Endothelial cell of umbilical vein (primary cell): ENCODE measurements at regions not wholly inside any gene's neighbourhood (a gene's known extent, or its start where the extent isn't known, plus 50 kb on each side); places are given as distances from the start of the nearest gene placed in this dataset.

Experiments used
- BruUV-seq: library from RNA; stranded (reverse); fragments of 400-500 nt; replicated peaks from 2 replicates; lab custom pipeline; 2021; lab: Mats Ljungman, UMichigan
- CTCF ChIA-PET: fragments of 300-600, 350-600 bp; sonication (Branson Sonifier 250); formaldehyde crosslinking; loops from one replicate; lab custom pipeline; 2021; ENCODE audit warnings: antibody characterized with exemption, inconsistent platforms; lab: Charles Lee
- POLR2A ChIA-PET: fragments of 300-600, 350-600 bp; sonication (Branson Sonifier 250); formaldehyde crosslinking; loops from one replicate; lab custom pipeline; 2021; ENCODE audit warnings: antibody characterized with exemption, inconsistent platforms; lab: Charles Lee
- DNase-seq: peaks from one replicate; pipeline ENCODE4 v3.0.0-alpha.2; 2011; ENCODE audit warnings: low read depth, low spot score
- FAIRE-seq: peaks from 2 replicates; lab custom pipeline; 2011; peaks lifted over from hg19 to GRCh38; lab: Jason Lieb, UNC
- H2AFZ ChIP-seq: 2 replicates; pipeline ENCODE4 v1.6.0; 2012; ENCODE audit warnings: low read depth, low read length, control low read depth, inconsistent platforms
- H3K27ac ChIP-seq: 2 replicates; pipeline ENCODE4 v1.5.1; 2011; ENCODE audit warnings: low read depth, mild to moderate bottlenecking, control low read depth, low read length, moderate library complexity; ENCODE audit not compliant: insufficient read depth
- H3K27me3 ChIP-seq, 2 experiments: 2 replicates each; pipeline versions ENCODE4 v1.6.0 to v1.6.1; 2011; ENCODE audit warnings: low read length in 2 of 2, mixed read lengths in 1 of 2; ENCODE audit not compliant: control insufficient read depth in 2 of 2, insufficient read depth in 2 of 2
- H3K36me3 ChIP-seq, 2 experiments: 2 replicates in 1 of 2; 3 replicates in 1 of 2; pipeline ENCODE4 v1.5.1; 2011; ENCODE audit warnings: low read length in 2 of 2, mild to moderate bottlenecking in 1 of 2, moderate library complexity in 1 of 2; ENCODE audit not compliant: control insufficient read depth in 2 of 2, insufficient read depth in 2 of 2; ENCODE audit errors: extremely low read depth in 1 of 2
- H3K4me1 ChIP-seq: 3 replicates; pipeline ENCODE4 v1.5.1; 2011; ENCODE audit warnings: mild to moderate bottlenecking, low read length; ENCODE audit not compliant: control insufficient read depth, insufficient read depth; ENCODE audit errors: extremely low read depth
- H3K4me2 ChIP-seq: 2 replicates; pipeline ENCODE4 v1.6.1; 2011; ENCODE audit warnings: low read length, control low read depth, mixed read lengths; ENCODE audit not compliant: insufficient read depth
- H3K4me3 ChIP-seq, 3 experiments: fragments of 200-600 bp in 1 of 3; sonication (generic), shearing (Covaris generic) in 1 of 3; replicated peaks in 1 of 3; 2 replicates each; pipeline ENCODE4 v1.5.1; 2011 to 2016; ENCODE audit warnings: control low read depth in 3 of 3, low read length in 3 of 3, mild to moderate bottlenecking in 2 of 3, inconsistent platforms in 1 of 3, low read depth in 1 of 3, moderate library complexity in 1 of 3; ENCODE audit not compliant: insufficient read depth in 1 of 3
- H3K79me2 ChIP-seq: 2 replicates; pipeline ENCODE4 v1.6.0; 2012; ENCODE audit warnings: low read length, inconsistent platforms; ENCODE audit not compliant: control insufficient read depth, insufficient read depth
- H3K9ac ChIP-seq: replicated peaks from 2 replicates; pipeline ENCODE3; 2011; ENCODE audit warnings: low read length, control low read depth; ENCODE audit not compliant: insufficient read depth; ENCODE audit errors: extremely low read depth
- H3K9me1 ChIP-seq: replicated peaks from 3 replicates; pipeline ENCODE4 v1.6.0; 2011; ENCODE audit warnings: mild to moderate bottlenecking, low read length; ENCODE audit not compliant: control insufficient read depth, insufficient read depth; ENCODE audit errors: extremely low read depth
- H3K9me3 ChIP-seq: replicated peaks from 2 replicates; pipeline ENCODE4 v1.5.1; 2012; ENCODE audit warnings: low read length, inconsistent platforms; ENCODE audit not compliant: control insufficient read depth, insufficient read depth
- H4K20me1 ChIP-seq: replicated peaks from 2 replicates; pipeline ENCODE3; 2011; ENCODE audit warnings: mild to moderate bottlenecking, low read length; ENCODE audit not compliant: control insufficient read depth, insufficient read depth; ENCODE audit errors: extremely low read depth
- CTCF ChIP-seq, 2 donors: IDR thresholded peaks; 1 replicate in 1 of 2; 2 replicates in 1 of 2; pipeline ENCODE4 v1.5.1; 2011; ENCODE audit warnings: low read length in 2 of 2, mild to moderate bottlenecking in 2 of 2, moderate library complexity in 2 of 2, control low read depth in 1 of 2, inconsistent platforms in 1 of 2, low read depth in 1 of 2; ENCODE audit not compliant: insufficient read depth in 1 of 2; ENCODE audit errors: extremely low read depth in 1 of 2
- EZH2 ChIP-seq: IDR thresholded peaks from 2 replicates; pipeline ENCODE4 v1.6.1; 2012; ENCODE audit warnings: borderline replicate concordance, low read depth, mild to moderate bottlenecking, moderate library complexity, low read length, inconsistent platforms; ENCODE audit not compliant: severe bottlenecking
- FOS ChIP-seq: IDR thresholded peaks from 2 replicates; pipeline ENCODE4 v1.6.1; 2011; ENCODE audit warnings: mild to moderate bottlenecking, low read length, moderate library complexity, borderline replicate concordance; ENCODE audit not compliant: insufficient read depth
- GATA2 ChIP-seq: IDR thresholded peaks from 2 replicates; pipeline ENCODE4 v1.7.0; 2011; ENCODE audit warnings: low read depth, mild to moderate bottlenecking, moderate library complexity, mixed read lengths, low read length; ENCODE audit not compliant: insufficient read length, insufficient read depth
- JUN ChIP-seq: IDR thresholded peaks from 2 replicates; pipeline ENCODE4 v1.6.1; 2011; ENCODE audit warnings: borderline replicate concordance, low read depth; ENCODE audit not compliant: insufficient read length, insufficient read depth
- MAX ChIP-seq: IDR thresholded peaks from 2 replicates; pipeline ENCODE4 v1.6.1; 2011; ENCODE audit not compliant: insufficient read depth, insufficient read length
- MYC ChIP-seq: IDR thresholded peaks from one replicate; pipeline ENCODE4 v1.6.1; 2011; ENCODE audit warnings: mild to moderate bottlenecking, low read depth, low read length
- POLR2A ChIP-seq: IDR thresholded peaks from 2 replicates; pipeline ENCODE4 v1.6.1; 2012; ENCODE audit warnings: low read depth, mild to moderate bottlenecking, control low read depth, low read length
- POLR2AphosphoS5 ChIP-seq: IDR thresholded peaks from 2 replicates; pipeline ENCODE4 v1.6.1; 2012; ENCODE audit warnings: low read depth, mild to moderate bottlenecking, control low read depth, low read length, moderate library complexity; ENCODE audit not compliant: insufficient read depth
- dilution Hi-C: fragments of 300-500 bp; cut with MboI; formaldehyde crosslinking; loops from one replicate; pipeline ENCODE4 v1.15.0; 2019; ENCODE audit warnings: low sequenced_read_pairs; ENCODE audit not compliant: extremely low pct_ligation_motif_present
- intact Hi-C: fragments of 100-400 bp; cut with micrococcal nuclease; formaldehyde crosslinking; loops from one replicate; pipeline ENCODE4 v1.10.0; 2022

GRCh38 chr3:43854916-43855315 is 164.2 kb downstream of the ABHD5 start:
- intact Hi-C loops: loop anchor here (1.0 to 5.0 kb wide), 4 partner anchors 259 to 381 kb away; no protein-coding TSS in a partner anchor
- BruUV-seq: no TSS peak
- H3K27ac ChIP-seq: no peak overlapping the region

More at GRCh38 chr3:43854916-43855315, 164.2 kb downstream of the ABHD5 start:
- Histone ChIP-seq H3K4me3 (no peak overlapping the region), H3K4me1 (no peaks in the 10 kb centered on the region), H3K36me3 (no peaks in the 10 kb centered on the region), H3K9me1 (no peaks in the 10 kb centered on the region), H3K27me3 (peaks cover 53 to 61% of the 10 kb centered on the region in 2 experiments), H3K4me2 (no peak overlapping the region), H2AFZ (no peak overlapping the region), H3K9ac (no peak overlapping the region), H4K20me1 (peaks cover 2% of the 10 kb centered on the region), H3K9me3 (no peaks in the 10 kb centered on the region), H3K79me2 (no peaks in the 10 kb centered on the region)
- dilution Hi-C loops: no loop called here
- ChIA-PET CTCF (interaction anchor here (0.5 to 6.9 kb wide), 47 partner anchors 9 to 893 kb away, joined by 3 to 140 read pairs (median 7); no protein-coding TSS in a partner anchor), POLR2A (no interaction called here)
- DNase-seq: no peak
- TF ChIP-seq GATA2 (no peak), CTCF (IDR thresholded peaks at IDR 0.05; ENCODE audit: extremely low read depth in 1 of 2, insufficient read depth in 1 of 2, low read depth in 1 of 2, low read length in 2 of 2) (no peak), EZH2 (no peak), POLR2AphosphoS5 (no peak), JUN (no peak), MAX (no peak), FOS (no peak), POLR2A (no peak), MYC (no peak)
- no peak for FAIRE-seq
